ENCODE measurements at regions not wholly inside any gene's neighbourhood (a gene's known extent, or its start where the extent isn't known, plus 50 kb on each side); places are given as distances from the start of the nearest gene placed in this dataset.

DNA sequence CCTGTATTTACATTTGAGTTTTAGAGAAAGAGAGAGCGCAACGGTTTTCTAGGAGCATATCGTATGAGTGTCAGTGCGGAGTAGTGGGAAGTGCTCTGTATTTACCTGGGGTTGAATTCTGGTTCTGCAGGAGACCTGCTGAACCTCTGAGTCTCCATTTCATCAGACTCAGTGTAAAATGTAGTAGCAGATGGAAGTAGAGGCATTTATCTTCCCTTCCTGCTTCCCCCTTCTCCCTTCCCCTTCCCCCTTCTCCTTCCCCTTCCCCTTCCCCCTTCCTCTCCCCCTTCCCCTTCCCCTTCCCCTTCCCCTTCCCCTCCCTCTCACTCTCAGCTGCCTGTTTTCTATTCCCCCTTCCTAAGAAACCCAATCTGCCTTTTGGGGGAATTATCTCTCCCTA lies 426.9 kb downstream of the NPIPA7 start:
- no peak overlapping the region for H3K4me3 ChIP-seq (replicated peaks; ENCODE audit: low read depth, low read length)
- TF ChIP-seq, protein P1, sequence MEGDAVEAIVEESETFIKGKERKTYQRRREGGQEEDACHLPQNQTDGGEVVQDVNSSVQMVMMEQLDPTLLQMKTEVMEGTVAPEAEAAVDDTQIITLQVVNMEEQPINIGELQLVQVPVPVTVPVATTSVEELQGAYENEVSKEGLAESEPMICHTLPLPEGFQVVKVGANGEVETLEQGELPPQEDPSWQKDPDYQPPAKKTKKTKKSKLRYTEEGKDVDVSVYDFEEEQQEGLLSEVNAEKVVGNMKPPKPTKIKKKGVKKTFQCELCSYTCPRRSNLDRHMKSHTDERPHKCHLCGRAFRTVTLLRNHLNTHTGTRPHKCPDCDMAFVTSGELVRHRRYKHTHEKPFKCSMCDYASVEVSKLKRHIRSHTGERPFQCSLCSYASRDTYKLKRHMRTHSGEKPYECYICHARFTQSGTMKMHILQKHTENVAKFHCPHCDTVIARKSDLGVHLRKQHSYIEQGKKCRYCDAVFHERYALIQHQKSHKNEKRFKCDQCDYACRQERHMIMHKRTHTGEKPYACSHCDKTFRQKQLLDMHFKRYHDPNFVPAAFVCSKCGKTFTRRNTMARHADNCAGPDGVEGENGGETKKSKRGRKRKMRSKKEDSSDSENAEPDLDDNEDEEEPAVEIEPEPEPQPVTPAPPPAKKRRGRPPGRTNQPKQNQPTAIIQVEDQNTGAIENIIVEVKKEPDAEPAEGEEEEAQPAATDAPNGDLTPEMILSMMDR (IDR thresholded peaks at IDR 0.05; ENCODE audit: low read depth, low read length, missing control alignments): no peak
- DNase-seq (ENCODE audit: extremely low read depth, low read depth): no peak

DNA sequence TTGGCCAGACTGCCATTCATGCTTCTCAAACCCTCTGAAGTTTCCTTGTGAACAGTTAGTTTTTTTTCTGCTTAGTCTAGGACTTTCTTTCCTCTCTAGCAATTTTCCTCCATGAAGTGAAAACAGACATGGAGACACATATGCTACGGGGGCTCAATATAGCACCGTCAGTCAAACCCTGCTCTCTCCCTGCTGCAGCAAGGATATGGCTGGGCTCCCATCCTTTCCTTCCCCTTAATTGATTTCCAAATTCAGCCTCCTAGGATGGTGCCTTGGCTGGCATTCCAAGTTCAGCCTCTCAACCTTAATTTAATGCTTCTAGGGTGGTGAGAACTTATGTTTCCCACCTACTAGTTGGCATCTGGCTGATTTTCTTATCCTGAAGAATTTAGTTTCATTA lies 436.7 kb downstream of the NPIPA7 start:
- TF ChIP-seq, protein P1 (IDR thresholded peaks at IDR 0.05; ENCODE audit: low read depth, low read length, missing control alignments): no peak
- no peak overlapping the region for H3K4me3 ChIP-seq (replicated peaks; ENCODE audit: low read depth, low read length)
- no peak for DNase-seq (ENCODE audit: extremely low read depth, low read depth)

DNA sequence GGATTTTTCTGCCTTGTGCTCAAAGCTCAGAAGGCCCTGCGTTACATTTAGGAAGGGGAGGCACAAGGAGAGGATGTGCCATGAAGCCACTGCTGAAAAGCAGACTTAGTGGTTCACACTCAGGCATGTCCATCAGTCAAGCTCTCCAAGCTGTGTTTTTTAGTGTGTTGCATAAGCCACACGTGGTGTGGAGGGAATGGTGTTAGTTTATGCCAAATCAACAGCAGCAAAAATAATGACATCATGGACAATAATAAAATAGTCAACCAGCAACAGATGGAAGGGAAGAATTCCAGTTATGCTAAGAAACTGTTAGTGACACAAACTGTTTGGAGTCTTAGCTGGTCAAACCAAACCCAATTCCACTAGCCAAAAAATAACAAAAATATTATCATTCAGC lies 438.3 kb downstream of the NPIPA7 start:
- DNase-seq (ENCODE audit: extremely low read depth, low read depth): no peak
- TF ChIP-seq, protein P1 (IDR thresholded peaks at IDR 0.05; ENCODE audit: low read depth, low read length, missing control alignments): no peak
- no peak overlapping the region for H3K4me3 ChIP-seq (replicated peaks; ENCODE audit: low read depth, low read length)

DNA sequence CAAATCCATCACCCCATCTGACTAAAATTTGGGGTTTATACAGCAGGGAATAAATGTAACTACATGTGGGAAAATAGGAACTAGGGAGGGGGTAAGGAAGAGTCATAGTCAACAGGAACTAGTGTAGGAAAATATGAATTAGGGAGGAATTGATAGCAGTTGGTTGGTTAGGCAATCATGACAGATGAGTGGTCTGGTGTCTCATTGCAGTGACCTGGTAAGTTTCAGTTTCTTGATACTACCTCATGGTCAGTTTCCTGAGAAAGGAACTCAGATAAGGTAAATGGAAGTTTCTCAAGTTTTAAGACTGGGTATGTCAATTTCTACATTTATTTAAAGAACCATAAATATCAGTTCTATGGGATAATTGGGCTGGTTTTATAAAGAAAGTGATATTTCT lies 442.3 kb downstream of the NPIPA7 start:
- TF ChIP-seq, protein P1 (IDR thresholded peaks at IDR 0.05; ENCODE audit: low read depth, low read length, missing control alignments): no peak
- no peak for DNase-seq (ENCODE audit: extremely low read depth, low read depth)
- H3K4me3 ChIP-seq (replicated peaks; ENCODE audit: low read depth, low read length): no peak overlapping the region

DNA sequence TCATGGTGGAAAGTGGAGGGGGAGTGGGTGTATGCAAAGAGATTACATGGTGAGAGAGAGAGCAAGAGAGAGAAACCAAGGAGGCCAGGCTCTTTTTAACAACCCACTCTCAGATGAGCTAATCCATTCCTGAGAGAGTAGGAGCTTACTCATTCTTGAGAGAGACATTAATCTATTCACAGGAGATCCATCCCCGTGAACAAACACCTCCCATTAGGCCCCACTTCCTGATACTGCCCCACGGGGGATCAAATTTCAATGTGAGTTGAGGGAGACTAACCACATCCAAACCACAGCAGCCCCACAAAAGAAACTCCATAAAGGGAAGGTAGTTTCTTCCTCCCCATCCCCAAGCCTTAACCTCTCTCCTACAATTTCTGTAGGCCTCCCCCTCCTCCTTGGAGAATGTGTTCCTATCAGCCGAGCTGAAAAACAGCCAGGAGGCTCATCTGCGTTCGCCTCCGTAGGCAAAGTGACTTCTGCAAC lies 450.0 kb downstream of the NPIPA7 start:
- H3K4me3 ChIP-seq (replicated peaks; ENCODE audit: low read depth, low read length): no peak overlapping the region
- DNase-seq (ENCODE audit: extremely low read depth, low read depth): no peak
- TF ChIP-seq, protein P1 (IDR thresholded peaks at IDR 0.05; ENCODE audit: low read depth, low read length, missing control alignments): no peak

DNA sequence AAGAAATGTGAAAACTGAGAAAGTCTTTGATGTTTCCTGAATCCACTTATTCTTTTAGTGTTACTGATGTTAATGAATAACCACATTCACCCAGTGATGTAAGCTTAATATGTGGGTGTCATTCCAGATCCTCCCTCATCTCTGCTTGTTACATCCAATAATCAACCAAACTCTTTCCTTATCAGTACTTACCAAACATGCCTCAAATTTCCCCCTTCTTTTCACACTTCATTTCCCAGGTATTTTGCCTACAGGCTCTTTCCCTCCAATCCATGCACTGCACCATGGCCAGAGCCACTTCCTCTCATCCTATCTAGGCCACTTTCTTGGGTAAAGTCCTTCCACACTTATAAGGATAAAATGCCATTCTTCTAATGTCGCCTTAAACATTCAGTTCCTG lies 451.5 kb downstream of the NPIPA7 start:
- DNase-seq (ENCODE audit: extremely low read depth, low read depth): no peak
- no peak overlapping the region for H3K4me3 ChIP-seq (replicated peaks; ENCODE audit: low read depth, low read length)
- TF ChIP-seq, protein P1 (IDR thresholded peaks at IDR 0.05; ENCODE audit: low read depth, low read length, missing control alignments): no peak

DNA sequence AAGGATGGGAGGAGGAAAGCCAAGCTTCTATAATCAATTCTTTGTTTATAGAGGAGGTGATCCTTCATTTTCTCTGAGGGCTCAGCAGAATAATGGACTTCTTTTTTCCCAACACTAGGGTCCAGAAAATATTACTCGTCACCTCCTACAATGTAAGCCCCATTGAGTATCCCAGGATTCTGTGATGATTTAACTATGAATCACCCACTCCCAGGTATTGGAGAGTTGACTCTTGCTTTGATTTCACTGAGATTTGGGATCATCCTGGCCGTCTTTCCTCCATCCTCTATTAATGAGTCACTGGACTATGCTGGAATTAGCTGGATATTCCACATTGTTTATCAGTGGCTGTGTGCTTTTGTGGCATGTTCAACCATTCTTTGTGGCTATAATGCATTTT lies 452.0 kb downstream of the NPIPA7 start:
- no peak for DNase-seq (ENCODE audit: extremely low read depth, low read depth)
- TF ChIP-seq, protein P1 (IDR thresholded peaks at IDR 0.05; ENCODE audit: low read depth, low read length, missing control alignments): no peak
- H3K4me3 ChIP-seq (replicated peaks; ENCODE audit: low read depth, low read length): no peak overlapping the region
